ENCODE measurements at regions not wholly inside any gene's neighbourhood (a gene's known extent, or its start where the extent isn't known, plus 50 kb on each side); places are given as distances from the start of the nearest gene placed in this dataset.

GRCh38 chr5:174309131-174309795 lies 263.8 kb downstream of the NSG2 start:
- TF ChIP-seq CTCF (IDR thresholded peaks at IDR 0.05) = no peak

GRCh38 chr5:174310243-174310642 lies 264.7 kb downstream of the NSG2 start:
- TF ChIP-seq CTCF (IDR thresholded peaks at IDR 0.05) = no peak

GRCh38 chr5:174310706-174311105 lies 265.2 kb downstream of the NSG2 start:
- TF ChIP-seq CTCF (IDR thresholded peaks at IDR 0.05) = no peak

GRCh38 chr5:174311121-174311520 lies 265.6 kb downstream of the NSG2 start:
- no peak for TF ChIP-seq CTCF (IDR thresholded peaks at IDR 0.05)

- peak; percentile 86 for TF ChIP-seq CTCF (IDR thresholded peaks at IDR 0.05)
Observed at GRCh38 chr5:174311531-174312269, 266.2 kb downstream of the NSG2 start.

- TF ChIP-seq CTCF (IDR thresholded peaks at IDR 0.05) = 0 out of 2 replicates have a peak, but pooled peaks have one; percentile 35
Observed at GRCh38 chr5:174312270-174312617, 266.7 kb downstream of the NSG2 start.

GRCh38 chr5:174312641-174313040 lies 267.1 kb downstream of the NSG2 start:
- no peak for TF ChIP-seq CTCF (IDR thresholded peaks at IDR 0.05)

Data from LNCAP (cell line).